Hindlimb muscle (tissue), 1 donor: ENCODE measurements at regions not wholly inside any gene's neighbourhood (a gene's known extent, or its start where the extent isn't known, plus 50 kb on each side); places are given as distances from the start of the nearest gene placed in this dataset.
"Not testable (repeated sequence)": the region's sequence is repeated elsewhere in the genome, so short reads cannot be mapped to it uniquely, and the experiment has no call there.

Experiments
- DNase-seq: peaks from one replicate; pipeline ENCODE4 v3.0.0-alpha.2; 2013

- DNase-seq: no peak
These were observed 90.5 kb upstream of the RANBP3L start for GRCh38 chr5:36392186-36392585.

- DNase-seq: no peak
These were observed 91.1 kb upstream of the RANBP3L start for GRCh38 chr5:36392818-36393217.

GRCh38 chr5:36393656-36394428, 92.1 kb upstream of the RANBP3L start:
- DNase-seq: no peak

GRCh38 chr5:36395260-36395659, 93.6 kb upstream of the RANBP3L start:
- DNase-seq: no peak

- DNase-seq: not testable (repeated sequence)
These were observed 94.2 kb upstream of the RANBP3L start for GRCh38 chr5:36395947-36396346.

- no peak for DNase-seq
These were observed 94.9 kb upstream of the RANBP3L start for GRCh38 chr5:36396640-36397039.

GRCh38 chr5:36397901-36398536, 96.3 kb upstream of the RANBP3L start:
- peak; percentile 38 for DNase-seq

- no peak for DNase-seq
These were observed 100.8 kb upstream of the RANBP3L start for GRCh38 chr5:36402512-36402906.

- no peak for DNase-seq
These were observed 102.1 kb upstream of the RANBP3L start for GRCh38 chr5:36403632-36404311.

GRCh38 chr5:36406023-36406422, 104.3 kb upstream of the RANBP3L start:
- no peak for DNase-seq

- DNase-seq: no peak
These were observed 105.7 kb upstream of the RANBP3L start for GRCh38 chr5:36407396-36407795.

- DNase-seq: not testable (repeated sequence)
These were observed 108.0 kb upstream of the RANBP3L start for GRCh38 chr5:36409711-36410110.

GRCh38 chr5:36410672-36411071, 109.0 kb upstream of the RANBP3L start:
- DNase-seq: not testable (repeated sequence)

GRCh38 chr5:36414869-36415282, 113.2 kb upstream of the RANBP3L start:
- DNase-seq: peak; percentile 34

- DNase-seq: no peak
These were observed 114.9 kb upstream of the RANBP3L start for GRCh38 chr5:36416605-36417004.

- no peak for DNase-seq
These were observed 115.5 kb upstream of the RANBP3L start for GRCh38 chr5:36417221-36417620.

- DNase-seq: no peak
These were observed 116.0 kb upstream of the RANBP3L start for GRCh38 chr5:36417668-36418067.

- DNase-seq: no peak
These were observed 116.7 kb upstream of the RANBP3L start for GRCh38 chr5:36418152-36418979.

GRCh38 chr5:36421256-36421655, 119.6 kb upstream of the RANBP3L start:
- no peak for DNase-seq

- no peak for DNase-seq
These were observed 121.2 kb upstream of the RANBP3L start for GRCh38 chr5:36422952-36423351.

GRCh38 chr5:36423578-36424307, 122.0 kb upstream of the RANBP3L start:
- peak; percentile 62 for DNase-seq

GRCh38 chr5:36426070-36426469, 124.4 kb upstream of the RANBP3L start:
- not testable (repeated sequence) for DNase-seq
